BLaER1 treated with 17β-estradiol and CSF1 and Interleukin-3, amounts not matched to agents 10 nM and 100 nM (cell line): ENCODE measurements at regions not wholly inside any gene's neighbourhood (a gene's known extent, or its start where the extent isn't known, plus 50 kb on each side); places are given as distances from the start of the nearest gene placed in this dataset.
A peak's percentile ranks its signal among the peaks of the same experiment; 100 is the strongest.

Experiments used
- H3K27ac ChIP-seq, 11 experiments: shearing (Covaris generic); formaldehyde crosslinking; 2 replicates each; pipeline ENCODE4 v1.8.1; 2022
- H3K27me3 ChIP-seq, 11 experiments: shearing (Covaris generic); formaldehyde crosslinking; 2 replicates each; pipeline ENCODE4 v1.8.1; 2022
- H3K36me3 ChIP-seq, 11 experiments: shearing (Covaris generic); formaldehyde crosslinking; 2 replicates each; pipeline ENCODE4 v1.8.1; 2022
- H3K4me1 ChIP-seq, 10 experiments: shearing (Covaris generic); formaldehyde crosslinking; 2 replicates each; pipeline ENCODE4 v1.8.1; 2022
- H3K4me2 ChIP-seq, 11 experiments: shearing (Covaris generic); formaldehyde crosslinking; 2 replicates each; pipeline ENCODE4 v1.8.1; 2022
- H3K4me3 ChIP-seq, 10 experiments: shearing (Covaris generic); formaldehyde crosslinking; 2 replicates each; pipeline ENCODE4 v1.8.1; 2022
- H3K9ac ChIP-seq, 11 experiments: shearing (Covaris generic); formaldehyde crosslinking; 2 replicates each; pipeline ENCODE4 v1.8.1; 2022
- H3K9me3 ChIP-seq, 11 experiments: shearing (Covaris generic); formaldehyde crosslinking; replicated peaks in 1 of 11; 2 replicates each; pipeline ENCODE4 v1.8.1; 2022
- H4K20me1 ChIP-seq, 11 experiments: shearing (Covaris generic); formaldehyde crosslinking; 2 replicates each; pipeline ENCODE4 v1.8.1; 2022
- Cebpa-rat ChIP-seq, 11 experiments: shearing (Covaris generic); IDR thresholded peaks; 2 replicates each; pipeline ENCODE4 v1.8.1; 2022

GRCh38 chr13:24605923-24606372, 74.3 kb upstream of the ATP12A start:
- peak overlapping the region in 1 of 11 experiments; percentile 15; a peak in 1 of 22 replicates for H3K4me2 ChIP-seq
- H3K9me3 ChIP-seq: no peaks in the 10 kb centered on the region
- peaks cover 0 to 4% (median 0%) of the 10 kb centered on the region in 10 experiments; a peak in 2 of 20 replicates for H3K4me1 ChIP-seq
- H3K9ac ChIP-seq: no peak overlapping the region; a peak in 1 of 22 replicates
- H3K27ac ChIP-seq: peak overlapping the region in 4 of 11 experiments; percentile 6 to 28 (median 12); a peak in 1 of 22 replicates
- no peaks in the 10 kb centered on the region for H4K20me1 ChIP-seq
- no peak overlapping the region for H3K4me3 ChIP-seq
- no peaks in the 10 kb centered on the region for H3K27me3 ChIP-seq
- no peaks in the 10 kb centered on the region for H3K36me3 ChIP-seq
- TF ChIP-seq Cebpa-rat (IDR thresholded peaks at IDR 0.05): no peak

DNA sequence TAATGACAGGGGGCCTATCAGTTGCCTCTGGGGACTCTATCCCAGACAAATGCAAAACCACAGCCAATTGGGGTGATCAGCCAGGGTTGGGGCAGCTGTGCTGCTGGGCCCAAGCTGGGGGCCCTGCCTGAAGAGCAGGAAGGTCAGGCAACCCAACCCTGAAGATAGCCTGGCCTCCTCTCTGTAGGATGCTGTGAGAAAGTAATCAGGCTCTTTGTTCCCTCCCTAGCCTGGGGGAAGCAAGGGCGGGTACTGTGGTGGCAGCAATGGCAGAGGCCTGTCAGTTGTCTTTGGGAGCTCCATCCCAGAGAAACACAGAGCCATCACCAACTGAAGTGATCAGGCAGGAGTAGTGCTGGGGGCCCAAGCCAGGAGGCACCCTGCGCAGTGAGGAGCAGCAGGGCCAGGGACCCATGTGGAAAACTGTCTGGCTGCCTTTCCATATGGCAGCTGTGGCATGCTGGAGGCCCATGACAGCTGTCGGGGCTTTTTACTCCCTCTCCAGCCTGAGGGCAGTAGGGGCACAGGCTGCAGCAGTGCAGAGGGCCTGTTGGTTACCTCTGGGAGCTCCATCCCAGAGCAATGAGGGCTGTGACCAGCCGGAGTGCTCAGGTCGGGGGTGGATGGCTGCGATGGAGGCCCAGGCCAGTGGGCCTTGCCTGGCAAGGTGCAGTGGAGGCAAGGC, 73.6 kb upstream of the ATP12A start:
- no peaks in the 10 kb centered on the region for H3K27me3 ChIP-seq
- peak overlapping the region in 2 of 11 experiments; percentile 6 to 28; a peak in 1 of 22 replicates for H3K27ac ChIP-seq

DNA sequence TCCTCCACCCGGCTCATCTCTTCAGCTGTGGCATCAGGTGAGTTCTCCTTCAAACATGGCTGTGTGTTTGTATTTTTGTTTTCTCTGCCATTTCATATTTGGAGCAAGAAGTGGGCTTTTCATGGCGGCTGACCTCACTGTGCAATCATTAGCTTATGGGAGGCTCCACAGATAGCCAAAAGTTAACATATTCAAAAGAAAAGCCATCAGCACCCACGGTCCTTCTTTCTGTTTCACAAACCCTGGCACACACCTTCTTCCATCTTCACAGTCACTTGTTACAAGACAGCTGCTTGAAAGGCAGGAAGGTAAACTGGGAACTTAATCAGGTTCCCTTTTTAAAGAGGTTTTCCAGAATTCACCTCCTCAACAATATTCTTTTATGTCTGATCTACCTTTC, 69.3 kb upstream of the ATP12A start:
- no peak overlapping the region for H3K4me2 ChIP-seq
- no peaks in the 10 kb centered on the region for H3K9me3 ChIP-seq
- no peak overlapping the region for H3K4me3 ChIP-seq
- no peaks in the 10 kb centered on the region for H3K27me3 ChIP-seq
- no peak overlapping the region for H3K9ac ChIP-seq
- H4K20me1 ChIP-seq: no peaks in the 10 kb centered on the region
- peaks cover 0 to 3% (median 0%) of the 10 kb centered on the region in 10 experiments; a peak in 3 of 20 replicates for H3K4me1 ChIP-seq
- no peak overlapping the region for H3K27ac ChIP-seq
- no peaks in the 10 kb centered on the region for H3K36me3 ChIP-seq
- TF ChIP-seq Cebpa-rat (IDR thresholded peaks at IDR 0.05): no peak

More for the DNA sequence above, 73.6 kb upstream of the ATP12A start:
- Histone ChIP-seq H3K36me3 (no peaks in the 10 kb centered on the region), H3K9ac (no peak overlapping the region), H4K20me1 (no peaks in the 10 kb centered on the region), H3K4me1 (peaks cover 0 to 4% (median 0%) of the 10 kb centered on the region in 10 experiments; a peak in 2 of 20 replicates), H3K4me2 (peak overlapping the region in 1 of 11 experiments; percentile 15; a peak in 1 of 22 replicates), H3K9me3 (no peaks in the 10 kb centered on the region), H3K4me3 (no peak overlapping the region)
- no peak for TF ChIP-seq Cebpa-rat (IDR thresholded peaks at IDR 0.05)

GRCh38 chr13:24612726-24613125, 67.5 kb upstream of the ATP12A start:
- Histone ChIP-seq H3K9me3 (no peaks in the 10 kb centered on the region), H4K20me1 (no peaks in the 10 kb centered on the region), H3K4me1 (peaks cover 0 to 4% (median 0%) of the 10 kb centered on the region in 10 experiments; a peak in 2 of 20 replicates), H3K36me3 (no peaks in the 10 kb centered on the region), H3K27ac (no peak overlapping the region), H3K4me2 (no peak overlapping the region), H3K27me3 (no peaks in the 10 kb centered on the region), H3K4me3 (no peak overlapping the region), H3K9ac (no peak overlapping the region)
- no peak for TF ChIP-seq Cebpa-rat (IDR thresholded peaks at IDR 0.05)

DNA sequence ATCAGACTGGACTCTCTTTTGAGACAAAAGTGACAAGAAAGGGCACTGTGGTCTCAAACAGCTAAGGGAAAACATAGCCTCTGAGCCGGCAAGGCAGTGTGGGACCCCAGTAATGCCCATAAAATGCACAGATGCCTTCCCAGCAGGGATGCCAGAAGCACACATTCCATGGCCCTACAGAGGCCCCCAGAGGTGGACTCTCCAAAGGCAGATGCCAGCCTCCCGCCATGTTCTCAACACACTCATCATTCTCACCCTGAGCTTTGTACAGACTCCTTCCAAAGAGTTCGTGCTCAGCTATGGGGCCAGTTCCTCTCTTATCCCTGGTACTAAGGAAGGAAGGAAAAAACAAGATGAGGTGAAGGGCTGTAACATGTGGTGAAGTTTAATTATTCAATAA, 67.1 kb upstream of the ATP12A start:
- peaks cover under 1 to 6% (median 3%) of the 10 kb centered on the region in 10 experiments; a peak in 14 of 20 replicates for H3K4me1 ChIP-seq
- H3K9ac ChIP-seq: no peak overlapping the region
- H3K4me3 ChIP-seq: no peak overlapping the region
- no peak overlapping the region for H3K4me2 ChIP-seq
- H3K36me3 ChIP-seq: no peaks in the 10 kb centered on the region
- H4K20me1 ChIP-seq: no peaks in the 10 kb centered on the region
- H3K9me3 ChIP-seq: no peaks in the 10 kb centered on the region
- no peaks in the 10 kb centered on the region for H3K27me3 ChIP-seq
- no peak for TF ChIP-seq Cebpa-rat (IDR thresholded peaks at IDR 0.05)
- H3K27ac ChIP-seq: no peak overlapping the region

GRCh38 chr13:24613755-24614154, 66.5 kb upstream of the ATP12A start:
- Histone ChIP-seq H3K9me3 (no peaks in the 10 kb centered on the region), H4K20me1 (no peaks in the 10 kb centered on the region), H3K27me3 (no peaks in the 10 kb centered on the region), H3K9ac (no peak overlapping the region), H3K4me2 (no peak overlapping the region), H3K36me3 (no peaks in the 10 kb centered on the region), H3K4me1 (peaks cover 6 to 12% (median 9%) of the 10 kb centered on the region in 10 experiments), H3K27ac (no peak overlapping the region), H3K4me3 (no peak overlapping the region)
- no peak for TF ChIP-seq Cebpa-rat (IDR thresholded peaks at IDR 0.05)

- no peak overlapping the region for H3K4me2 ChIP-seq
- no peak for TF ChIP-seq Cebpa-rat (IDR thresholded peaks at IDR 0.05)
- peaks cover 14 to 20% (median 16%) of the 10 kb centered on the region in 10 experiments for H3K4me1 ChIP-seq
- no peak overlapping the region for H3K27ac ChIP-seq
- no peaks in the 10 kb centered on the region for H3K36me3 ChIP-seq
- no peaks in the 10 kb centered on the region for H3K9me3 ChIP-seq
- no peak overlapping the region for H3K9ac ChIP-seq
- no peak overlapping the region for H3K4me3 ChIP-seq
- H4K20me1 ChIP-seq: no peaks in the 10 kb centered on the region
- no peaks in the 10 kb centered on the region for H3K27me3 ChIP-seq
Observed at GRCh38 chr13:24614306-24615080, 65.7 kb upstream of the ATP12A start.

GRCh38 chr13:24615114-24615513, 65.1 kb upstream of the ATP12A start:
- Histone ChIP-seq H4K20me1 (no peaks in the 10 kb centered on the region), H3K4me3 (no peak overlapping the region), H3K9ac (no peak overlapping the region), H3K36me3 (no peaks in the 10 kb centered on the region), H3K27me3 (no peaks in the 10 kb centered on the region), H3K4me2 (no peak overlapping the region), H3K4me1 (peaks cover 16 to 23% (median 17%) of the 10 kb centered on the region in 10 experiments), H3K9me3 (no peaks in the 10 kb centered on the region), H3K27ac (no peak overlapping the region)
- no peak for TF ChIP-seq Cebpa-rat (IDR thresholded peaks at IDR 0.05)

- no peak overlapping the region for H3K4me3 ChIP-seq
- TF ChIP-seq Cebpa-rat (IDR thresholded peaks at IDR 0.05): no peak
Observed at GRCh38 chr13:24615911-24616472, 64.2 kb upstream of the ATP12A start.

More at GRCh38 chr13:24615911-24616472, 64.2 kb upstream of the ATP12A start:
- no peaks in the 10 kb centered on the region for H3K36me3 ChIP-seq
- H3K27me3 ChIP-seq: no peaks in the 10 kb centered on the region
- peaks cover 16 to 23% (median 17%) of the 10 kb centered on the region in 10 experiments for H3K4me1 ChIP-seq
- 0 out of 22 replicates have a peak, but pooled peaks cover 0 to under 1% (median 0%) of the 10 kb centered on the region in 11 experiments for H3K9me3 ChIP-seq
- H3K9ac ChIP-seq: no peak overlapping the region
- H3K27ac ChIP-seq: no peak overlapping the region
- no peaks in the 10 kb centered on the region for H4K20me1 ChIP-seq
- no peak overlapping the region for H3K4me2 ChIP-seq
